ENCODE measurements at regions not wholly inside any gene's neighbourhood (a gene's known extent, or its start where the extent isn't known, plus 50 kb on each side); places are given as distances from the start of the nearest gene placed in this dataset.

DNA sequence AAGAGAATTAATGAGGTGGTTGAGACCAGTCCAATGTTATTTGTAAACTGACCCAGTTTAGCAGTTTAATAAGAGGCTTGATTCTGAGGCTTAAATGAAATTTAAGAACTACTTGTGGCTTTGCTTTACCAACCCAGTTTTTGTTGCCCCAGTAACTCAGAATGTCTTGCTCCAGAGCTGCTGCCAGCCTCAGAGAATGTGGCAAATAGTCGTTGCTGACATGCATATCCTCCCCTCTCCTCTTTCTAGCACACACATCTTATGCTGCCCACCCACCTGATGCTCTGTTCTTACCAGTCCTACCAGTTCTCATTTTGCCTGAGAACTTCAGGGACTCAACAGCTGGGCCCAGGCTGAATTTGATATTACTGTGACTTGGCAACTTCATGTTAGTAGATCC, 92.4 kb upstream of the TSC22D2 start (continued):
- TF ChIP-seq TFAP4 (CRISPR knock-in tag; IDR thresholded peaks at IDR 0.05; ENCODE audit: borderline replicate concordance) (no peak), GATAD2B (IDR thresholded peaks at IDR 0.05; ENCODE audit: borderline replicate concordance) (no peak), NCOA4 (IDR thresholded peaks at IDR 0.05; ENCODE audit: partially characterized antibody) (no peak), ATF3 (IDR thresholded peaks at IDR 0.05) (no peak), ATF3 (CRISPR knock-in tag; conservative IDR thresholded peaks at IDR 0.05) (no peak)
- TF ChIP-seq, protein P1, sequence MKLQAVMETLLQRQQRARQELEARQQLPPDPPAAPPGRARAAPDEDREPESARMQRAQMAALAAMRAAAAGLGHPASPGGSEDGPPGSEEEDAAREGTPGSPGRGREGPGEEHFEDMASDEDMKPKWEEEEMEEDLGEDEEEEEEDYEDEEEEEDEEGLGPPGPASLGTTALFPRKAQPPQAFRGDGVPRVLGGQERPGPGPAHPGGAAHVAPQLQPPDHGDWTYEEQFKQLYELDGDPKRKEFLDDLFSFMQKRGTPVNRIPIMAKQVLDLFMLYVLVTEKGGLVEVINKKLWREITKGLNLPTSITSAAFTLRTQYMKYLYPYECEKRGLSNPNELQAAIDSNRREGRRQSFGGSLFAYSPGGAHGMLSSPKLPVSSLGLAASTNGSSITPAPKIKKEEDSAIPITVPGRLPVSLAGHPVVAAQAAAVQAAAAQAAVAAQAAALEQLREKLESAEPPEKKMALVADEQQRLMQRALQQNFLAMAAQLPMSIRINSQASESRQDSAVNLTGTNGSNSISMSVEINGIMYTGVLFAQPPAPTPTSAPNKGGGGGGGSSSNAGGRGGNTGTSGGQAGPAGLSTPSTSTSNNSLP (IDR thresholded peaks at IDR 0.05; ENCODE audit: borderline replicate concordance, low read depth, low read length), result no peak

GRCh38 chr3:150314248-150315004, 93.7 kb upstream of the TSC22D2 start:
- FAIRE-seq, result no peak
- in situ Hi-C loops (cut with MboI), result no loop called here
- intact Hi-C loops (cut with micrococcal nuclease), result no loop called here
- TF ChIP-seq BCOR (IDR thresholded peaks at IDR 0.05) (no peak), ZBTB1 (CRISPR knock-in tag; IDR thresholded peaks at IDR 0.05; ENCODE audit: borderline replicate concordance, low read depth) (no peak), NCOA6 (IDR thresholded peaks at IDR 0.05) (no peak), ZNF561 (CRISPR knock-in tag; conservative IDR thresholded peaks at IDR 0.05) (no peak), THRA (IDR thresholded peaks at IDR 0.05) (no peak), GTF2E2 (tag; IDR thresholded peaks at IDR 0.05) (no peak), NR2C2 (CRISPR knock-in tag; IDR thresholded peaks at IDR 0.05) (no peak), NR2C2 (tag; IDR thresholded peaks at IDR 0.05) (no peak)
- TF ChIP-seq, protein P2, sequence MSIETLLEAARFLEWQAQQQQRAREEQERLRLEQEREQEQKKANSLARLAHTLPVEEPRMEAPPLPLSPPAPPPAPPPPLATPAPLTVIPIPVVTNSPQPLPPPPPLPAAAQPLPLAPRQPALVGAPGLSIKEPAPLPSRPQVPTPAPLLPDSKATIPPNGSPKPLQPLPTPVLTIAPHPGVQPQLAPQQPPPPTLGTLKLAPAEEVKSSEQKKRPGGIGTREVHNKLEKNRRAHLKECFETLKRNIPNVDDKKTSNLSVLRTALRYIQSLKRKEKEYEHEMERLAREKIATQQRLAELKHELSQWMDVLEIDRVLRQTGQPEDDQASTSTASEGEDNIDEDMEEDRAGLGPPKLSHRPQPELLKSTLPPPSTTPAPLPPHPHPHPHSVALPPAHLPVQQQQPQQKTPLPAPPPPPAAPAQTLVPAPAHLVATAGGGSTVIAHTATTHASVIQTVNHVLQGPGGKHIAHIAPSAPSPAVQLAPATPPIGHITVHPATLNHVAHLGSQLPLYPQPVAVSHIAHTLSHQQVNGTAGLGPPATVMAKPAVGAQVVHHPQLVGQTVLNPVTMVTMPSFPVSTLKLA (conservative IDR thresholded peaks at IDR 0.05), result 0 out of 4 replicates have a peak, but pooled peaks of 1 of the 2 experiments have one; percentile 15

More at GRCh38 chr3:150314248-150315004, 93.7 kb upstream of the TSC22D2 start:
- H3K4me2 ChIP-seq (ENCODE audit: insufficient read depth, low read length), result no peak overlapping the region
- CTCF ChIA-PET (ENCODE audit: low intra/inter-chr PET ratio), result no interaction called here
- no peak overlapping the region for H3K4me3 ChIP-seq
- no peak overlapping the region for H3K9ac ChIP-seq (ENCODE audit: insufficient read depth in 1 of 2, low read depth in 2 of 2, low read length in 2 of 2)
- no peaks in the 10 kb centered on the region for H4K20me1 ChIP-seq (replicated peaks; ENCODE audit: control insufficient read depth, insufficient read depth, low read length)
- peak; percentile 63; the same call in 2 of the 3 replicates for ATAC-seq
- no peaks in the 10 kb centered on the region for H3K27me3 ChIP-seq (ENCODE audit: control insufficient read depth in 2 of 2, insufficient read depth in 2 of 2, low read length in 2 of 2)
- no peak overlapping the region for H2AFZ ChIP-seq (ENCODE audit: low read depth, low read length)
- BruUV-seq (replicated peaks), result no TSS peak
- no peak overlapping the region for H3K27ac ChIP-seq (ENCODE audit: extremely low read depth, low read depth, low read length)
- POLR2A ChIA-PET, result no interaction called here
- no peaks in the 10 kb centered on the region for H3K79me2 ChIP-seq (ENCODE audit: control insufficient read depth, insufficient read depth, low read length)
- WGBS (ENCODE audit: insufficient coverage, low coverage, missing lambda C conversion rate), result 14% methylated on average over 5 of the region's 5 CpGs
- peak in 1 of 4 experiments; percentile 51 for DNase-seq (ENCODE audit: extremely low read depth in 1 of 4, low spot score in 3 of 4)
- H3K4me1 ChIP-seq (replicated peaks in 1 of 2; ENCODE audit: control insufficient read depth in 2 of 2, insufficient read depth in 2 of 2, low read length in 2 of 2), result peaks cover 0 to 3% of the 10 kb centered on the region in 2 experiments; a peak in 2 of 5 replicates
- no peaks in the 10 kb centered on the region for H3K9me1 ChIP-seq (ENCODE audit: control insufficient read depth, insufficient read depth, low read length)
- no peaks in the 10 kb centered on the region for H3K9me3 ChIP-seq (replicated peaks; ENCODE audit: control insufficient read depth, insufficient read depth, low read depth, low read length)
- no peaks in the 10 kb centered on the region for H3K36me3 ChIP-seq (ENCODE audit: control insufficient read depth, insufficient read depth, low read length)
